ENCODE measurements at regions not wholly inside any gene's neighbourhood (a gene's known extent, or its start where the extent isn't known, plus 50 kb on each side); places are given as distances from the start of the nearest gene placed in this dataset.

GRCh38 chr2:35301369-35301768 is 1054.2 kb upstream of the CRIM1 start:
- Histone ChIP-seq H3K9me2 (replicated peaks; ENCODE audit: insufficient read depth, low read length) (no peaks in the 10 kb centered on the region), H2AFZ (ENCODE audit: low read depth, low read length, severe bottlenecking) (no peak overlapping the region), H3K27me3 (ENCODE audit: low read length) (no peaks in the 10 kb centered on the region), H3K9me3 (ENCODE audit: insufficient read depth, low read length) (no peaks in the 10 kb centered on the region), H4K20me1 (ENCODE audit: low read depth, low read length) (no peaks in the 10 kb centered on the region), H3K9ac (ENCODE audit: low read length) (no peak overlapping the region), H3K36me3 (ENCODE audit: low read length) (no peaks in the 10 kb centered on the region), H3K4me2 (ENCODE audit: low read depth, low read length, poor library complexity, severe bottlenecking) (no peak overlapping the region), H3K79me2 (ENCODE audit: insufficient read depth, low read length) (no peaks in the 10 kb centered on the region), H3K27ac (ENCODE audit: low read depth, low read length) (no peak overlapping the region), H3K4me3 (ENCODE audit: insufficient read depth, low read length, poor library complexity, severe bottlenecking) (no peak overlapping the region), H3F3A (ENCODE audit: insufficient read depth) (no peaks in the 10 kb centered on the region)
- TF ChIP-seq CTCF (IDR thresholded peaks at IDR 0.05; ENCODE audit: insufficient read depth, low read length, poor library complexity, severe bottlenecking) (no peak), EZH2phosphoT487 (conservative IDR thresholded peaks at IDR 0.05; ENCODE audit: low read length) (no peak)

GRCh38 chr2:35298493-35298892 is 1057.1 kb upstream of the CRIM1 start:
- TF ChIP-seq CTCF (IDR thresholded peaks at IDR 0.05; ENCODE audit: insufficient read depth, low read length, poor library complexity, severe bottlenecking) (no peak), EZH2phosphoT487 (conservative IDR thresholded peaks at IDR 0.05; ENCODE audit: low read length) (no peak)
- no peak overlapping the region for H3K4me3 ChIP-seq (ENCODE audit: insufficient read depth, low read length, poor library complexity, severe bottlenecking)
- H3K9me2 ChIP-seq (replicated peaks; ENCODE audit: insufficient read depth, low read length): no peaks in the 10 kb centered on the region
- no peak overlapping the region for H2AFZ ChIP-seq (ENCODE audit: low read depth, low read length, severe bottlenecking)
- no peak overlapping the region for H3K4me2 ChIP-seq (ENCODE audit: low read depth, low read length, poor library complexity, severe bottlenecking)
- no peak overlapping the region for H3K27ac ChIP-seq (ENCODE audit: low read depth, low read length)
- H3K79me2 ChIP-seq (ENCODE audit: insufficient read depth, low read length): no peaks in the 10 kb centered on the region
- H3K9me3 ChIP-seq (ENCODE audit: insufficient read depth, low read length): no peaks in the 10 kb centered on the region
- no peaks in the 10 kb centered on the region for H4K20me1 ChIP-seq (ENCODE audit: low read depth, low read length)
- no peak overlapping the region for H3K9ac ChIP-seq (ENCODE audit: low read length)
- no peaks in the 10 kb centered on the region for H3K27me3 ChIP-seq (ENCODE audit: low read length)
- no peaks in the 10 kb centered on the region for H3K36me3 ChIP-seq (ENCODE audit: low read length)
- H3F3A ChIP-seq (ENCODE audit: insufficient read depth): no peaks in the 10 kb centered on the region

- no peaks in the 10 kb centered on the region for H3K79me2 ChIP-seq (ENCODE audit: insufficient read depth, low read length)
- H3K9me2 ChIP-seq (replicated peaks; ENCODE audit: insufficient read depth, low read length): no peaks in the 10 kb centered on the region
- H3K4me3 ChIP-seq (ENCODE audit: insufficient read depth, low read length, poor library complexity, severe bottlenecking): no peak overlapping the region
- H3F3A ChIP-seq (ENCODE audit: insufficient read depth): no peaks in the 10 kb centered on the region
- H3K9me3 ChIP-seq (ENCODE audit: insufficient read depth, low read length): no peaks in the 10 kb centered on the region
- no peak overlapping the region for H3K4me2 ChIP-seq (ENCODE audit: low read depth, low read length, poor library complexity, severe bottlenecking)
- no peaks in the 10 kb centered on the region for H3K27me3 ChIP-seq (ENCODE audit: low read length)
- H3K36me3 ChIP-seq (ENCODE audit: low read length): no peaks in the 10 kb centered on the region
- no peak overlapping the region for H3K27ac ChIP-seq (ENCODE audit: low read depth, low read length)
- H2AFZ ChIP-seq (ENCODE audit: low read depth, low read length, severe bottlenecking): no peak overlapping the region
- TF ChIP-seq CTCF (IDR thresholded peaks at IDR 0.05; ENCODE audit: insufficient read depth, low read length, poor library complexity, severe bottlenecking) (no peak), EZH2phosphoT487 (conservative IDR thresholded peaks at IDR 0.05; ENCODE audit: low read length) (no peak)
- H4K20me1 ChIP-seq (ENCODE audit: low read depth, low read length): no peaks in the 10 kb centered on the region
- no peak overlapping the region for H3K9ac ChIP-seq (ENCODE audit: low read length)
Measured at GRCh38 chr2:35297403-35297802, 1058.2 kb upstream of the CRIM1 start.

Data from SU-DHL-6 (cell line).